H1 (cell line): ENCODE measurements at regions not wholly inside any gene's neighbourhood (a gene's known extent, or its start where the extent isn't known, plus 50 kb on each side); places are given as distances from the start of the nearest gene placed in this dataset.

ENCODE experiments used
- CBX8 ChIP-seq: fragments of 300-800, 300-1000 bp; sonication (generic); IDR thresholded peaks from 2 replicates; pipeline ENCODE4 v1.7.1; 2016; ENCODE audit warnings: low read depth, low read length, borderline replicate concordance
- CTCF ChIP-seq, 3 experiments: IDR thresholded peaks; 1 replicate in 2 of 3; 2 replicates in 1 of 3; pipeline versions ENCODE4 v1.5.1 to v1.6.1; 2011; ENCODE audit warnings: low read length in 3 of 3, mild to moderate bottlenecking in 3 of 3, inconsistent platforms in 2 of 3, low read depth in 1 of 3, moderate library complexity in 1 of 3; ENCODE audit not compliant: insufficient read depth in 1 of 3; ENCODE audit errors: control extremely low read depth in 1 of 3
- GABPA ChIP-seq: IDR thresholded peaks from 2 replicates; pipeline ENCODE4 v1.6.1; 2011; ENCODE audit warnings: mild to moderate bottlenecking, low read length, moderate library complexity, borderline replicate concordance; ENCODE audit not compliant: insufficient read depth
- POLR2A ChIP-seq, 2 experiments: IDR thresholded peaks; 1 replicate in 1 of 2; 2 replicates in 1 of 2; pipeline ENCODE4 v1.6.1; 2011; ENCODE audit warnings: low read depth in 2 of 2, low read length in 2 of 2, mild to moderate bottlenecking in 2 of 2; ENCODE audit errors: control extremely low read depth in 1 of 2
- SIN3A ChIP-seq, 2 experiments: IDR thresholded peaks in 1 of 2; conservative IDR thresholded peaks in 1 of 2; 2 replicates each; pipeline ENCODE4 v1.6.1; 2011 to 2012; ENCODE audit warnings: low read length in 2 of 2, improper control_type of control experiment in 1 of 2, low read depth in 1 of 2, mild to moderate bottlenecking in 1 of 2
- TAF1 ChIP-seq: IDR thresholded peaks from 2 replicates; pipeline ENCODE4 v1.6.1; 2011; ENCODE audit warnings: mild to moderate bottlenecking, low read depth, low read length

GRCh38 chr1:38622197-38622596, 237.4 kb downstream of the RRAGC start:
- TF ChIP-seq POLR2A (IDR thresholded peaks at IDR 0.05; ENCODE audit: control extremely low read depth in 1 of 2, low read depth in 2 of 2, low read length in 2 of 2) (no peak), CTCF (IDR thresholded peaks at IDR 0.05; ENCODE audit: control extremely low read depth in 1 of 3, insufficient read depth in 1 of 3, low read depth in 1 of 3, low read length in 3 of 3) (no peak), SIN3A (conservative IDR thresholded peaks at IDR 0.05 in 1 of 2, IDR thresholded peaks at IDR 0.05 in 1 of 2; ENCODE audit: low read depth in 1 of 2, low read length in 2 of 2) (no peak), TAF1 (no peak), GABPA (no peak), CBX8 (no peak)
